ENCODE measurements at regions not wholly inside any gene's neighbourhood (a gene's known extent, or its start where the extent isn't known, plus 50 kb on each side); places are given as distances from the start of the nearest gene placed in this dataset.

- no peak overlapping the region for H3K4me3 ChIP-seq
- H3K27ac ChIP-seq: no peak overlapping the region
- H3K4me1 ChIP-seq: no peaks in the 10 kb centered on the region
- 80 to 81% methylated on average over 7 of the region's 7 CpGs for WGBS, 2 donors
- H3K36me3 ChIP-seq: no peaks in the 10 kb centered on the region
- no peaks in the 10 kb centered on the region for H3K9me3 ChIP-seq
- ATAC-seq (ENCODE audit: low FRiP score in 2 of 2): no peak
- DNase-seq: no peak
- H3K27me3 ChIP-seq: no peaks in the 10 kb centered on the region
- TF ChIP-seq CTCF (IDR thresholded peaks at IDR 0.05) (no peak), POLR2AphosphoS5 (IDR thresholded peaks at IDR 0.05) (no peak), POLR2A (IDR thresholded peaks at IDR 0.05) (no peak), EP300 (IDR thresholded peaks at IDR 0.05) (no peak)
Measured at GRCh38 chr10:37479469-37479868, 354.1 kb downstream of the ANKRD30A start.

DNA sequence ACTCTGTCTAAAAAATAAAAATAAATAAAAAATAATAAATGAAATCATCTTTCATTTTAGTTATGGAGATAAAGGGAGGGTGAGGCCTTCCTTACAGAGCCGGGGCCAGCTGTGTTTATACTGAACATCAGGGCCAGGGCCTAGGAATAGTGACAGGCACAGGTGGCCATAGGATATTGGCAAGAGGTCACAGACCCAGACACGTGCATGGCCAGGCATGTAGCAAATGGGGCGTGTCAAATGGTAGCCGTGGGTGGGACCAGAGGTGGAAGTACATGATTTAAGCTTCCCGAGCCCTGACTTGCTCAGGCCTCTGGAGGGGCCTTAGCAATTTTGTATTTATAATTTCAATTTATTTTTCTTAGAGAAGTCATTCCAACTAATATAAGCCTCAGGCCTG is 353.0 kb downstream of the ANKRD30A start:
- no peaks in the 10 kb centered on the region for H3K9me3 ChIP-seq
- H3K27me3 ChIP-seq: no peaks in the 10 kb centered on the region
- no peak for ATAC-seq (ENCODE audit: low FRiP score in 2 of 2)
- no peaks in the 10 kb centered on the region for H3K4me1 ChIP-seq
- WGBS, 2 donors: 79 to 80% methylated on average over 5 of the region's 5 CpGs
- no peaks in the 10 kb centered on the region for H3K36me3 ChIP-seq
- no peak overlapping the region for H3K27ac ChIP-seq
- DNase-seq: no peak
- no peak overlapping the region for H3K4me3 ChIP-seq
- TF ChIP-seq POLR2A (IDR thresholded peaks at IDR 0.05) (no peak), EP300 (IDR thresholded peaks at IDR 0.05) (no peak), CTCF (IDR thresholded peaks at IDR 0.05) (no peak)

DNA sequence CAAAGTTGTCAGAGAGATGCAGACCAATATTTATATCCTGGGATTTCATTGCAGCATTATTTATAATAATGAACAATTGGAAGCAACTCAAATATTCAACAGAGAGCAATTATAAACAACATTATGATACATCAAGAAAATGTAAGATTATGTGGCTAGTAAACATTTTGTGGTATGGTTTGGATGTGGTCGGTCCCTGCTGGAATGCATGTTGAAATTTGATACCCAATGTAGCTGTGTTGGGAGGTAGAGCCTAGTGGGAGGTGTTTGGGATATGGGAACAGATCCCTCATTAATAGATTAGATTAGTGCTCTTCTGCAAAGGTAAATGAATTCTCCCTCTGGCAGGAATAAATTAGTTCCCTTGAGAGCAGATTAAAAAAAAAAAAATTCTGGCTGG is 350.9 kb downstream of the ANKRD30A start:
- H3K9me3 ChIP-seq: no peaks in the 10 kb centered on the region
- DNase-seq (no peak), ATAC-seq (ENCODE audit: low FRiP score in 2 of 2) (no peak)
- H3K4me1 ChIP-seq: no peaks in the 10 kb centered on the region
- no peaks in the 10 kb centered on the region for H3K27me3 ChIP-seq
- 38 to 52% methylated on average over 1 of the region's 1 CpG for WGBS, 2 donors
- TF ChIP-seq POLR2A (IDR thresholded peaks at IDR 0.05) (no peak), CTCF (IDR thresholded peaks at IDR 0.05) (no peak), EP300 (IDR thresholded peaks at IDR 0.05) (no peak), POLR2AphosphoS5 (IDR thresholded peaks at IDR 0.05) (no peak)
- H3K4me3 ChIP-seq: no peak overlapping the region
- no peak overlapping the region for H3K27ac ChIP-seq
- no peaks in the 10 kb centered on the region for H3K36me3 ChIP-seq

DNA sequence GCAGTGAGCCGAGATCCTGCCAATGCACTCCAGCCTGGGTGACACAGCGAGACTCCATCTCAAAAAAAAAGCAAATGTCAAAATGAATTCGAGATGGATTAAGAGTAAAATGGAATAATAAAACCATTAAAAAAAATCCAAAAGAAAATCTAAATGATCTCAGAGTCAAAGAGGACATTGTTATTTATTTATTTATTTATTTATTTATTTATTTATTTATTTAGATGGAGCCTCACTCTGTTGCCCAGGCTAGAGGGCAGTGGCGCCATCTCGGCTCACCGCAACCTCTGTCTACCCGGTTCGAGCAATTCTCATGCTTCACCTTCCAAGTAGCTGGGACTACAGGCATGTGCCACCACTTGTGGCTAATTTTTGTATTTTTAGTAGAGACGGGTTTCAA is 349.2 kb downstream of the ANKRD30A start:
- Histone ChIP-seq H3K4me3 (no peak overlapping the region), H3K27ac (no peak overlapping the region), H3K9me3 (no peaks in the 10 kb centered on the region), H3K4me1 (no peaks in the 10 kb centered on the region), H3K36me3 (no peaks in the 10 kb centered on the region), H3K27me3 (no peaks in the 10 kb centered on the region)
- 92% methylated on average over 9 of the region's 9 CpGs for WGBS, 2 donors
- ATAC-seq (ENCODE audit: low FRiP score in 2 of 2) (no peak), DNase-seq (no peak)
- no peak for TF ChIP-seq POLR2A (IDR thresholded peaks at IDR 0.05)
- TF ChIP-seq EP300 (IDR thresholded peaks at IDR 0.05): no peak
- TF ChIP-seq POLR2AphosphoS5 (IDR thresholded peaks at IDR 0.05): no peak
- TF ChIP-seq CTCF (IDR thresholded peaks at IDR 0.05): no peak

DNA sequence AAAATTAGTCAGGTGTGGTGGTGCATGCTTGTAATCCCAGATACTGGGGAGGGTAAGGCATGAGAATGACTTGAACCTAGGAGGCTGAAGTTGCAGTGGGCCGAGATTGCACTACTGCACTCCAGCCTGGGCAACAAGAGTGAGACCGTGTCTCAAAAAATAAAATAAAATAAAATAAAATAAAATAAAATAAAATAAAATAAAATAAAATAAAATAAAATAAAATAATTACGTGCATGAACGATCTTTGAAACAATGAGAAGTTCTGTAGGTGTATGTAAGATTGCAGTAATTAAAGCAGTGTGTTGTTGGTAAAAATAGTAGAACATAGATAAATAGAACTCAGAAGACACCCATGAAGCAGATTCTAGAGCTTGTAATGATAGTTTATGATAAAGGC is 348.5 kb downstream of the ANKRD30A start:
- WGBS, 2 donors: 91 to 95% methylated on average over 4 of the region's 4 CpGs
- H3K4me1 ChIP-seq: no peaks in the 10 kb centered on the region
- H3K4me3 ChIP-seq: no peak overlapping the region
- ATAC-seq (ENCODE audit: low FRiP score in 2 of 2): no peak
- TF ChIP-seq POLR2AphosphoS5 (IDR thresholded peaks at IDR 0.05) (no peak), POLR2A (IDR thresholded peaks at IDR 0.05) (no peak), CTCF (IDR thresholded peaks at IDR 0.05) (no peak), EP300 (IDR thresholded peaks at IDR 0.05) (no peak)
- no peak for DNase-seq
- H3K36me3 ChIP-seq: no peaks in the 10 kb centered on the region
- no peaks in the 10 kb centered on the region for H3K9me3 ChIP-seq
- no peaks in the 10 kb centered on the region for H3K27me3 ChIP-seq
- no peak overlapping the region for H3K27ac ChIP-seq
